Progenitor cell of endocrine pancreas (in vitro differentiated cells): ENCODE measurements at regions not wholly inside any gene's neighbourhood (a gene's known extent, or its start where the extent isn't known, plus 50 kb on each side); places are given as distances from the start of the nearest gene placed in this dataset.

Experiments
- DNase-seq: peaks from one replicate; pipeline ENCODE4 v3.0.0; 2021; ENCODE audit warnings: low spot score; ENCODE audit not compliant: unreplicated experiment
- H3K27ac Mint-ChIP-seq: 2 replicates; pipeline ENCODE4 v1.8.0; 2021; ENCODE audit warnings: mild to moderate bottlenecking, moderate library complexity, mixed read lengths
- H3K27me3 Mint-ChIP-seq: 2 replicates; pipeline ENCODE4 v1.8.0; 2021; ENCODE audit warnings: mixed read lengths
- H3K36me3 Mint-ChIP-seq: 2 replicates; pipeline ENCODE4 v1.8.0; 2022; ENCODE audit warnings: mixed read lengths; ENCODE audit not compliant: insufficient read depth
- H3K4me1 Mint-ChIP-seq: 2 replicates; pipeline ENCODE4 v1.8.0; 2021; ENCODE audit warnings: low read depth, mixed read lengths
- H3K4me3 Mint-ChIP-seq: 2 replicates; pipeline ENCODE4 v1.8.0; 2021; ENCODE audit warnings: low read depth, mild to moderate bottlenecking, moderate library complexity, mixed read lengths
- H3K9me3 Mint-ChIP-seq: 2 replicates; pipeline ENCODE4 v1.8.0; 2021; ENCODE audit warnings: low read depth, mixed read lengths
- TF ChIP-seq, protein P1 (sequence below): fragments of 200-600 bp; sonication (generic); IDR thresholded peaks from one replicate; pipeline ENCODE4 v1.5.0; 2021; ENCODE audit warnings: antibody characterized with exemption, mild to moderate bottlenecking; ENCODE audit not compliant: unreplicated experiment

DNA sequence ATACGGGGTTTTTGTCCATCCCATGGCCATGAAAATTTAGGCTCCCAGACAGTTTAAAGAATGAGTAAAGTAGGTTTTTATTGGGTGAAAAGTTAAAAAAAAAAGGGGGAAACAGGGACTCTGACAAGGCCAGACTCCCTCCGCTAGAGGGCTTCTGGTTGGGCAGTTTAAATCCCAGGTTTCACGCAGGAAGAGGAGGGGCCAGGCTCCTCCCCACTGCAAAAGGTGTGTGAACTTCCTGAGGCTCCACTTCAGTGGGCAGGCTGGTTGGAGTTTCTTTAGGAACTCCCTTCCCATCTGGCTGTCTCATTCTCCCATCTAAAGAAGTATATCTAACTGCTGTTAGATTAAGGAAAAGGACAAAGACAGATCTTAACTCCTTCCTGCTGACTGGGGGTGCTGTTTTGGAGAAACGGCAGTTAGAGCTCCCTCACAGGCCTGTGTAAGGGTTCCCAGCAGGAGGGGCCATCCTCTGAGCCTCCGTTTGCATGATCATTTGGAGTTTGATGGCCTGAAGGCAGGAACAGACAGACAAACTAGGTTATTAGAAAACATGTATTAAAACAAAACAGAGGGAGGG lies 1160.7 kb downstream of the CNTNAP5 start:
- H3K9me3 Mint-ChIP-seq, result no peaks in the 10 kb centered on the region
- H3K4me1 Mint-ChIP-seq, result no peaks in the 10 kb centered on the region
- no peaks in the 10 kb centered on the region for H3K36me3 Mint-ChIP-seq
- H3K27me3 Mint-ChIP-seq, result no peaks in the 10 kb centered on the region
- peak overlapping the region; percentile 72 for H3K27ac Mint-ChIP-seq
- H3K4me3 Mint-ChIP-seq, result no peak overlapping the region
- DNase-seq, result no peak
- TF ChIP-seq, protein P1, sequence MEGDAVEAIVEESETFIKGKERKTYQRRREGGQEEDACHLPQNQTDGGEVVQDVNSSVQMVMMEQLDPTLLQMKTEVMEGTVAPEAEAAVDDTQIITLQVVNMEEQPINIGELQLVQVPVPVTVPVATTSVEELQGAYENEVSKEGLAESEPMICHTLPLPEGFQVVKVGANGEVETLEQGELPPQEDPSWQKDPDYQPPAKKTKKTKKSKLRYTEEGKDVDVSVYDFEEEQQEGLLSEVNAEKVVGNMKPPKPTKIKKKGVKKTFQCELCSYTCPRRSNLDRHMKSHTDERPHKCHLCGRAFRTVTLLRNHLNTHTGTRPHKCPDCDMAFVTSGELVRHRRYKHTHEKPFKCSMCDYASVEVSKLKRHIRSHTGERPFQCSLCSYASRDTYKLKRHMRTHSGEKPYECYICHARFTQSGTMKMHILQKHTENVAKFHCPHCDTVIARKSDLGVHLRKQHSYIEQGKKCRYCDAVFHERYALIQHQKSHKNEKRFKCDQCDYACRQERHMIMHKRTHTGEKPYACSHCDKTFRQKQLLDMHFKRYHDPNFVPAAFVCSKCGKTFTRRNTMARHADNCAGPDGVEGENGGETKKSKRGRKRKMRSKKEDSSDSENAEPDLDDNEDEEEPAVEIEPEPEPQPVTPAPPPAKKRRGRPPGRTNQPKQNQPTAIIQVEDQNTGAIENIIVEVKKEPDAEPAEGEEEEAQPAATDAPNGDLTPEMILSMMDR, result no peak

DNA sequence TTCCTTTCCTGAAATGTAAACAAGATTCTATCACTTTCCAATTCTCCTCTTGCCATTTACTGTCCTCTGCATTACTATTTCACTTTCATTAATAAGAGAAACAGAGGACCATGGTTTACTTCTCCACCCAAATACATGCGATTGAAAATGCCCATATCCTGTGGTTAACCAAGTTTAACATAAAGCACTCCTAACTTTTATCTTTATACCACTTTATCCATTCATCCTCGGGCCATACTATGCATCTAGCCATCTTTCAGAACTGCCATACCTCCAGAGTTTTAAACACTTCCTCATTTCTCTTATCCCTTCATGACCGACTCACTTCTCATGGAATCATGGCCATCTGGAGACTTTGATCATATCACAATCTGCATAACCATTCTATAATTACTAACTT lies 1182.3 kb downstream of the CNTNAP5 start:
- H3K27ac Mint-ChIP-seq, result no peak overlapping the region
- no peak overlapping the region for H3K4me3 Mint-ChIP-seq
- no peak for DNase-seq
- peaks cover 5% of the 10 kb centered on the region for H3K4me1 Mint-ChIP-seq
- no peaks in the 10 kb centered on the region for H3K36me3 Mint-ChIP-seq
- peaks cover 3% of the 10 kb centered on the region for H3K9me3 Mint-ChIP-seq
- no peaks in the 10 kb centered on the region for H3K27me3 Mint-ChIP-seq
- TF ChIP-seq, protein P1, result no peak

DNA sequence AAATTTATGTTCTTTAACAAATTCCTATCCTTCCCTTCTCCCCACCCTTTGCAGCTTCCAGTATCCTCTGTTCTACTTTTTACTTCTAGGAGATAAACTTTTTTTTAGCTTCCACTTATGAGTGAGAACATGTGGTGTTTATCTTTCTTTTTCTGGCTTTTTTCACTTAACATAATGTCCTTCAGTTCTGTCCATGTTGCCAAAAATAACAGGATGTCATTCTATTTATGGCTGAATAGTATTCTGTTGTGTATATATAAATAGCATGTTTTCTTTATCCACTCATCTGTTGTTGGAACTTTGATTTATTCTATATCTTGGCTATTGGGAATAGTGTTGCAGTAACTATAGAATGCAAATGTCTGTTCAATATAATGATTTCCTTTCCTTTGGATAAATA lies 1191.2 kb downstream of the CNTNAP5 start:
- DNase-seq, result no peak
- Mint-ChIP-seq H3K36me3 (peaks cover 2% of the 10 kb centered on the region), H3K4me3 (no peak overlapping the region), H3K4me1 (no peaks in the 10 kb centered on the region), H3K9me3 (peaks cover 38% of the 10 kb centered on the region), H3K27me3 (peaks cover 4% of the 10 kb centered on the region), H3K27ac (no peak overlapping the region)
- TF ChIP-seq, protein P1, result no peak

DNA sequence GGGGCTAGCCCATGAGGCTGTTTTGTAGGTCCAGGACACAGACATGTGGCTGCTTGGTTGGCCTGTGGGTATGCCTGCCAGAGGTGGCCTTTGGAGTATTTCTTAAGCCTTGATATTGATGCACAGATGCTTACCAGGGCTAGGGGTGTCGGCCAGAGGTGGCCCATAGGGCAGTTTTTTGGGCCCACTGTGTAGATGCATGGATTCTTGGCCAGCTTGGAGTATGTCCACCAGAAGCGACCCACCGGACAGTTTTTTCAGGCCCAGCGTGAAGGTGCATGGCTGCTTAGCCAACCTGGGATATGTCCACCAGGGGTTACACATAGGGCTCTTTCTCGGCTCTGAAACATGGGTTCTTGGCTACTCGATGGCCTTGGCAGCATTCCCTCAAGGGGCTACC lies 1199.1 kb downstream of the CNTNAP5 start:
- Mint-ChIP-seq H3K27ac (no peak overlapping the region), H3K9me3 (peaks cover 27% of the 10 kb centered on the region), H3K27me3 (no peaks in the 10 kb centered on the region), H3K4me1 (no peaks in the 10 kb centered on the region), H3K36me3 (peaks cover 3% of the 10 kb centered on the region), H3K4me3 (no peak overlapping the region)
- DNase-seq, result no peak
- TF ChIP-seq, protein P1, result no peak

DNA sequence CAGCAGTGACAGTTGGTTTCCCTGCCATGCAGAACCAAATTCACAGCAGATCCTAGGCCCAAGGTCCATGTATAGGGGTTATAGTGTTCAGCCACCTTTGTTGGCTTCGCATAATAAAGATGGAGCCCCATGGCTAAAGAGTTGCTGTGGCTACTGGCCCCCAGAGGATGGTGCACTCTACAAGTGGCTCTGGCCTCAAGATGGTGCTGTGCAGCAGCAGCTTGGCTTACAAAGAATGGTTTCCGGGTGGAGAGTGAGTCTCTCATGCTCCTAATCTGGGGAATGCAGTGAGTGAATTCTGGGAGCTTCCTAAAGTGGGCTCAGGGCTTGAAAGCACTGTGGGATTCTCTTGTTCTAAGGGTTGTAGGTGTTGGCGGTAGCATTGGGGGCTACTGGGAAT lies 1199.7 kb downstream of the CNTNAP5 start:
- no peaks in the 10 kb centered on the region for H3K4me1 Mint-ChIP-seq
- peaks cover 25% of the 10 kb centered on the region for H3K9me3 Mint-ChIP-seq
- H3K27me3 Mint-ChIP-seq, result no peaks in the 10 kb centered on the region
- H3K4me3 Mint-ChIP-seq, result no peak overlapping the region
- H3K27ac Mint-ChIP-seq, result no peak overlapping the region
- peaks cover 3% of the 10 kb centered on the region for H3K36me3 Mint-ChIP-seq
- TF ChIP-seq, protein P1, result no peak
- no peak for DNase-seq
